ENCODE measurements at regions not wholly inside any gene's neighbourhood (a gene's known extent, or its start where the extent isn't known, plus 50 kb on each side); places are given as distances from the start of the nearest gene placed in this dataset.

DNA sequence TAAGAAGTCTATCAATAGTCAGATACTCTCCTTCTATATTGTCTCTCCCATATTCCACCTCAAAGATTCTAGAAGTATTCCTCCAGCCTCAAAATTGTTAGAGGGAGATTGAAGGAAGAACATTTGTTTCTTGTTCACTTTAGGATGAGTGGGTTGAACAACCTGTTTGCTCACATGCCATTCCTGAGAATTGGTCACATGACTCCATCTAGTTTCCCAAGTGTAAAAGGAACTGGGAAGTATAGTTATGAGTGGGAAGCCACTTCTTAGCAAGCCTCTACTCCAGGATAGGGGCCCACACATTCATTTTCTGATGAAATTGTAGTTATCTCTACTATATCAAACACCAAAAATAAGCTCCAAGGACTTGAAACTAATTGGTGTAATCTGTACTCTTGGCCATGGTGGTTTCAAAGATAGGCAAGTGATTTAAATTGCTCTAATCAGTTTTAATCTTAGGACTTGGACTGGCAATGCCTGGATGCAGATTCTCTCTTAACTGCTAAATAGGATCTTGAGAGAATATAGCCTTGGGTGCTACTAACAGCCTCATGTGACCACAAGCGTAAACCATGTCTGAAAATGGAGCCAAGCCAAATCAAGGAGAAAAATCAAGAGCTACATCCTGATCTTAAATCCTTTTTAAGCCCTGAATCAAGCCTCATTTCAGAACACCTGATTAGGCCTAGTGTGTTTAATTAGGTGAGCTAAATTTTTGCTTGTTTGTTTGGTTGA lies 758.7 kb upstream of the MAN1A1 start:
- DNase-seq (no peak), ATAC-seq (no peak)
- H3K9me3 ChIP-seq, result peaks cover 0 to 21% (median 0%) of the 10 kb centered on the region in 12 donors
- H3K4me1 ChIP-seq, result no peaks in the 10 kb centered on the region
- no peak overlapping the region for H3K27ac ChIP-seq
- WGBS, 4 donors, result 82 to 88% (median 86%) methylated on average over 1 of the region's 1 CpG
- no peak for TF ChIP-seq CTCF (IDR thresholded peaks at IDR 0.05)
- TF ChIP-seq POLR2A (IDR thresholded peaks at IDR 0.05), result no peak
- intact Hi-C loops (cut with DNase I), result no loop called here
- no peaks in the 10 kb centered on the region for H3K27me3 ChIP-seq
- no peaks in the 10 kb centered on the region for H3K36me3 ChIP-seq
- H3K4me3 ChIP-seq, result no peak overlapping the region

- no peak for TF ChIP-seq CTCF (IDR thresholded peaks at IDR 0.05)
- TF ChIP-seq POLR2A (IDR thresholded peaks at IDR 0.05), result no peak
- no peak for DNase-seq
- H3K27ac ChIP-seq, result no peak overlapping the region
Observed at GRCh38 chr6:120103618-120104017, 754.1 kb upstream of the MAN1A1 start.

GRCh38 chr6:120096696-120097260 lies 747.2 kb upstream of the MAN1A1 start:
- no peak overlapping the region for H3K27ac ChIP-seq
- no peak for DNase-seq
- H3K9me3 ChIP-seq, result no peaks in the 10 kb centered on the region
- intact Hi-C loops (cut with DNase I), result no loop called here
- TF ChIP-seq CTCF (IDR thresholded peaks at IDR 0.05), result no peak
- TF ChIP-seq POLR2A (IDR thresholded peaks at IDR 0.05), result no peak
- H3K4me3 ChIP-seq, result no peak overlapping the region
- WGBS, 4 donors, result 55 to 69% (median 58%) methylated on average over 2 of the region's 2 CpGs
- no peaks in the 10 kb centered on the region for H3K36me3 ChIP-seq
- no peaks in the 10 kb centered on the region for H3K4me1 ChIP-seq
- H3K27me3 ChIP-seq, result no peaks in the 10 kb centered on the region
- ATAC-seq, result no peak

More at GRCh38 chr6:120103618-120104017, 754.1 kb upstream of the MAN1A1 start:
- Histone ChIP-seq H3K4me1 (no peaks in the 10 kb centered on the region), H3K36me3 (no peaks in the 10 kb centered on the region), H3K4me3 (no peak overlapping the region), H3K27me3 (no peaks in the 10 kb centered on the region), H3K9me3 (peaks cover 0 to 13% (median 0%) of the 10 kb centered on the region in 12 donors)
- intact Hi-C loops (cut with DNase I), result no loop called here
- no peak for ATAC-seq

- no peak for DNase-seq
- H3K27me3 ChIP-seq, result no peaks in the 10 kb centered on the region
- no peak overlapping the region for H3K4me3 ChIP-seq
- 73 to 82% (median 77%) methylated on average over 5 of the region's 5 CpGs for WGBS, 4 donors
- intact Hi-C loops (cut with DNase I), result no loop called here
- H3K9me3 ChIP-seq, result peaks cover 0 to 4% (median 0%) of the 10 kb centered on the region in 12 donors
- H3K36me3 ChIP-seq, result no peaks in the 10 kb centered on the region
- TF ChIP-seq POLR2A (IDR thresholded peaks at IDR 0.05) (no peak), CTCF (IDR thresholded peaks at IDR 0.05) (no peak)
- H3K27ac ChIP-seq, result no peak overlapping the region
- no peaks in the 10 kb centered on the region for H3K4me1 ChIP-seq
- no peak for ATAC-seq
Observed at GRCh38 chr6:120083186-120083585, 733.6 kb upstream of the MAN1A1 start.

All from heart left ventricle (tissue), 16 donors.